ENCODE measurements at regions not wholly inside any gene's neighbourhood (a gene's known extent, or its start where the extent isn't known, plus 50 kb on each side); places are given as distances from the start of the nearest gene placed in this dataset.

DNA sequence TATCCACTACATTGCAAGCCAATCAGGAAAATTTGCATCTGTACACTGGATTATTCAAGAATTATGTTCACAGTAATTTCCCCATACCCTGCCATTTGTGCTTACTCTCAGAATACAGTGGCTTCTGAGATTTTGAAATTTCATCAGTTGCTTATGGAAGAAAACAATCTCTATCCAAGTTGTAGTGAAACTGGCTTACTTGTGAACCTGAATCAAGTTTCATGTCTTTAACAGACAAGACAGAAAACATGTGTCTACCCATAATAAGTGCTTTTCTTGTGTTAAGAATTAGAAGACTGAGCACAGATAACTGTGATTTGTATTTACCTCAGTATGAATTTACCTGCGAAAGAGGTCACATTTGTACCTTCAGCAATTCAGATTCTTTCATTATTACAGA, 672.7 kb upstream of the ADGRL2 start:
- no peak for DNase-seq

DNA sequence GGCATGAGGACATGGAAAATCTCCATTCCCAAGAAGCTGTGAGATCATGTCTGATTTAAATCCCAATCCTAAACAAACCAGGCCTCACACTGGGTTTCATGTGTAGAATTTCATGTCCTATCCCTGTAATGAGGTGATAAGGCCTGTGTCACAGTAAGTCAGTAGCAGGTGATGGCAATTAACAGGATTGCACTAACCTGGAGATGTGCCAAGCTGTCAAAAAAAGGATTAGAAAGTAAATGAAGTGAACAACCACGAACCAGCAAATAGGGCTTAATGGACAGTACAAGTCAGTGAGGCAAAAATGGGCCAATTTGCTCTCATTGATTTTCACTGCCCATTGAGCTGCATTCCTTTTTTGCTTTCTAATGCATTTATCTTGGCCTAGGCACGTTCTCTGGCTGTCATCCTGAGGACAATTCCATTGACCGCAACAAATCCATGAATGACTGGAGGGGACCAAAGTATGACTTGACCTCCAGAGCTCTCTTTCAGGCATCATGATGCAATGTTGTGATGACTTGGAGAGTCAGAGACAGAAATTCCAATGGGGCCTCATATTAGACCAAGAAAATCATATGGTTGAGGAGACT, 673.6 kb upstream of the ADGRL2 start:
- peak; percentile 58 for DNase-seq

DNA sequence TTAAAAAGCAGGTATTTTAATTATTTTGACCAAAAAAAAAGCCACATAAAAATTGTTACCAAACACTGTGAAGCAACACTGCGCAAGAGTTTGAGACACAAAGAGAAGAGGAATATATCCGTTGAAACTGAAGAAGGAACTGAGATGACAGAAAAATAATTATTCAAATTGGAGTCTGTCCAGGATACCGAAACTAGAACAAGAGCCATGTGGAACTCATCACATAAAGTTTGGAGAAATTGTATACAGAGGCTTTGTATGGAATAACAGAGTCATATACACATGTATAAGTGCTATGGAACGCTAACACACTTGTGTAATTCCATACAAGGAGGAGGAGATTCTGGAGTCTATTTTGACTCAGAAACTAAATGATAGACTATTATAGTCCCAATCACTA, 675.1 kb upstream of the ADGRL2 start:
- DNase-seq, result no peak

DNA sequence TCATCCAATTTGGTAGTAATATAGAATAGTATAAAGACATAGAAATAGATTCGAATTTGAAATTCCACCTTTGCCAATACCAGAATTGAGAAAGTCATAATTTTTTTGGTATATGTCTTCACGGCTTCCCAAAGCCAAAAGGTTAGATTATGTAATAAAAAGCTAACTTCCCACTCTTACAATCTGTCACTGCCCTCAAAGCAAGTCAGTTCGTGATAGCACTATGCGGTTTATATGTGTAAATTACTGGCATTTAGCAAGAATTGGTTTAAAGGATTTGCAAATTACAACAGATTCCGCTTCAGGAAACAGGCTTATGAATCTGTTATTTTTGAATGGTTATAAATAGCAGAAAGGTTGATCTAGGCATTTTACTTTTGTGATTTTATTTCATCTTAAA, 679.4 kb upstream of the ADGRL2 start:
- no peak for DNase-seq

DNA sequence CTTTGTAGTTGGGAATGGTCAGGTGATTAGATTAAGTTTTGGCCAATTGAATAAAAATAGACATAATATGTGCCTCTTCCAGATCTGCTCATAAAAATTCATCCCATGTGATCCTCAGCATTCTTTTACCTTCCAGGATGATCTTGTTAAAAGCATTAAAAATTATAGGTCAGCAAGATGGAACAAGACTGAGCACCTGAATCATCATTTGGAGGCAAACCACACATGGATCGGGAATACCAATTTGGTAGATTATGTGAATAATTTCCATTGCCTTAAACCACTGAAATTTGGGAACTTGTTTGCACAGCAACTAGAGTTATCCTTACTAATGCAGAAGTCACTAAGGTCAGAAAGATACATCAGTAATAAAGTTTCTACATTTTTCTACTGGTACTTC, 681.4 kb upstream of the ADGRL2 start:
- no peak for DNase-seq

DNA sequence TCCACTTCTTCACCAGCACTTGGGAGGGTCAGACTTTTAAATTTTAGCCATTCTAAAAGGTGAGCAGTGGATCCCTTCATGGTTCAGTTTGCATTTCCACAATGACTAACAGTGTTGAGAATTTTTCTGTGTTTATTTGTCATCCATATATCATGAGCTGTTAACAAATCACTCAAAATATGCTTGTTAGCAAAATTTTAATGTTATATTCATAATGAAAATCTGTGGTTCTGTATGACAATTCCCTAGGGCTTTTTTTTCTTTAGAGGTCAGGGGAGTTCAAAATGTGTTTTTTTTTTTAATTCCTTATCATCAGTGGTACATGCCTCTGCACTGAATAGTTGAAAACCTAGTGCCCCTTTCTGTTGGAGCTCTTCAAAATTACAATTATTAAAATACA, 682.2 kb upstream of the ADGRL2 start:
- no peak for DNase-seq

DNA sequence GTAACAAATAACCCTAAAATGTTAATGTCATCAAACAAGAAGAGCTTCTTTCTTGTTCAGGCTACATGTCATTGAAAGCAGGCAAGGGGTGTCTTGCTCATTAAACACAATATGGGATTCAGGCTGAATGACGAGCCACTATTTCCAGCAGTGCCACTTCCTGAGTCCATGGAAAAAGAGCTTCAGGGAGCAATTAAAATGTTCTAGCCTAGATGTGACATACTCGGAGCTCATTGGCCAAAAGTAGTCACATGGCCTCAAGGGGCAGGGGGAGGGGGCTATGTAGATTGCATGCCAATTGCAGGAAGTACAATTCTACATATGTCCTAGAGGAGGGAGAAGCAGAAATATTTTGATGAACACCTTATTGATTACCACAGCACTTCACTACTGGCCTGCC, 685.3 kb upstream of the ADGRL2 start:
- no peak for DNase-seq

DNA sequence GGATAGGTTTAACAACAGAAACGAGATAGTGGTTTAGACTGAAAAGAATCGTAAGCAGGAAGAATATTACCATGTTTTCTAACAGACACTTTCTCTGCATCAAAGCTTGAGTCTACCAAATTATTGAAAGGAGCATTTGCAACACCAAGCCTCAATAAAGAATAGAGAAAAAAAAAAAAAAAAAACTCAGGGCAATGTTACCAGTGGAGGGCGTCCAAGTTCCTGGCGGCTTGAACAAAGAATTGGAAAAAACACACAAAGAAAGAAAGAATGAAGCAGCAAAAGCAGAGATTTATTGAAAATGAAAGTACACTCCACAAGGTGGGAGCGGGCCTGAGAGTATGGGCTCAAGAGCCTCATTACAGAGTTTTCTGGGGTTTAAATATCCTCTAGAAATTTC, 686.5 kb upstream of the ADGRL2 start:
- no peak for DNase-seq

DNA sequence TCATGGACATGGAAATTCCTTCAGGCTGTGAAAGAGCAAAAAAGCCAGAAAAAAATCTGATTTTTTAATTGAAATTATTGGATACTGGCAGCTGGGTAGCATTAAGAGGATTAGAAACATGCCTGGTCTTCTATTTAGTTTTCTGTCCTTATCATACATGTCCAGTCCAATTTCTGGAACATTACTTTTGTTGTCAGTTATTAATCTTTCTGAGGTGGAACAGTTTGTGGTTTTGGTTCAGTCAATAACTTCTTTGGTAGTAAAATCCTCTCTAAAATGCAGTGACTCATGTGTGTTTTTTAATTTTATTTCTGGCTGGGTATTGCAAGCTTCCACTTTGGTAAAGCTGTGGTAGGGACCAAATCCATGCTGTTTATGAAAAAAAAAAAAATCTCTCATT, 687.0 kb upstream of the ADGRL2 start:
- DNase-seq, result no peak

DNA sequence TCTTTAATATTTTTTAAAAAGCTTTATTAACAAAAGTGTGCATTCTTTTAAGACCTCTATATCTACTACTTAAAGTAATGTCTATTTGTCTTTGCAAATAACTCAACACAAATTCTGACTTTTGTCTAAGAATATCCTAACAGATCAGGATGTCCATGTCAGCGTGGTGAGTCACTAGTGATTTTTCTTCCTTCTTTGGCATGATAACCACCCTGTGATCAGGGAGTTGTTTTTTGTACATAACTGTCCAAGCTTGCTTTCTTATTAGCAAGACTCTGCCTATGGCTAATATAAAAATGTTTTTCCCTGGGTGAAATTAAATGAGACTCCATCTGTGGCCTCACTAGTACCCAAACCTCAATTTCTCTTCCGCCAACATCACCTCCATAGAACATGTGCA, 688.9 kb upstream of the ADGRL2 start:
- no peak for DNase-seq

DNA sequence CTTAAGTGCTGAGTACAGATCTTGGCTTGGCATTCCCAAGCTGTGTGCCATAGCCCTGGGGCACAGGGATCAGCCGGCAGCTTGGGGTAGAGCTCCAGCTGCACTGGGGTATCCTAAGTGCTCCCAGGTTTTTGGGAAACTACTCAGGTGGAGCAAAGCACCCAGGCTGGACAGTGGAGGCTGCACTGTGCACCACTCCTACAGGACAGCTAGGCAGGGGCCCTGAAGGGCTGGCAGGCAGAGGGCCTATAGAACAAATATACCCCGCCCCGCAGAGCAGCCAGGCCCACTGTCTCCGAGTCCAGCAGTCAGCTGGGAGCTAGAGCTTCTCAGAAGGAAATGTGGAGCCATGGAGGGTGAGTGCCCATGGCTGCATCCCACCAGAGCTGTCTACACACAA, 691.7 kb upstream of the ADGRL2 start:
- DNase-seq, result no peak

DNA sequence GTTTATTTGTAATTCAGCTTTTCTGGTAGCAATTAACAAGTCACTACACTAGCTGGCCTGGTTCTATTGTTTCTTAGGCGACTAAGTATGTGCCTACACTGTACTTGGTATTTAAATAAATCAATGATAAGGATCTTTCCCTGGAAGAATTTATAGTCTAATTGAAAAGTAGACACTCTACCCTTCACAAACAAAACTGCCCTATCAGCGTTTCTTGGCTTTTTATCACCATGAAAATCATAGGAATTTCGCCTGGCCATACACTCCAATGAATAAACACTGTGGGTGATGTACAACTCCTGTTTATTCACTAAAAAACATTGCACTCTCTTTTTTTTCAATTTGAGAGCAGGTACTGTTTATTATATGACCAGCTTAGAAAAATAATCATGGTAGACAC, 702.9 kb upstream of the ADGRL2 start:
- no peak for DNase-seq

DNA sequence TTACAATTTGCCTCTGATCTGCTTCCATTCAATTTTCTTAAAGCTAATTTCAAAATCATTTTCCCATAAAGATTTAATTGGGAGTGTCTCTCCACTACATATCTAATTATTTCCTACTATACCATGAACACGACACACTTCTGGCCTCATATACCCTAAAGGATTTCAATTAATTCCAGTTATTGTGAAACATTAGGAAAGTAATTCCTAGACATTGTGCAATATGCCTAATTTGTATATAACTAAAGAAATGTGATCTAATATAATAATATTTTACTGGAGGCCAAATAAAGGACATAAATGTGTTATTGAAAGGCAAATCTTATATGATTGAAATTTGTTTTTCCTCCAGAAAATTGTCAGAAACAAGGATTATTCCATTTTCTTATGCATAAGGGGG, 727.2 kb upstream of the ADGRL2 start:
- no peak for DNase-seq

DNA sequence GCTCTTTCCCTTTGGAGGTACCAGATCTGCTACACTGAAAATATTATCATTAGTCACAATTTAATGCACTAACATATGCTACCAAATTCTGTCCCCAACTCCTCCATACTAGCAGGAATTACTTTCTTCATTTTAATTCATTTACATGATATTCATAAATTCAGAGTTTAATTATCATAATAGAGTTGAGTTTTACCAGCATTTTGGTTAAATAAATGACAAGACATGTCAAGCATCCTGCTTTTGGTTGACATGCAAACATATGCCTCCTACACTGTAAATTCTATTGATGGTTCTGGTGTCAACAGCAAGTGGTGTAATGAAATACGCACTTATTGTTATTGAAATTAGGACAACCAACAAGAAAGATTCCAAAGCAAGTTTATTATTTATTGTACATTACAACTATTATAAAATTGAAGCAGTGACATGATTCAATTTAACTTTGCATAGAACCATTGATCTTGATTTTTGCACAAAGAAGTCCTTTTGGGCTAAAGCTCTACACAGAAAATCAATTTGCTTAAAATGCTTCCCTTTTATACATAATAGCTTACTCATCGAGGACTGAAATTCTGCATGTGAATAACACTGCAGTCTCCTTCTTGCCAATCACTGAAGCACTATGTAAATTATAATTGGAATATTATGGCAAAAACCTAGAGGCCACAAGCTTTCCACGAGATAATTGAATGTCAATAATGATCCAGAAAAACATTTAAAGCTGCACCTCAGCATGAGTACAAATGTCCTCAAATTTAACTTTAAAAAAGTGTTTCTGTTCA, 728.6 kb upstream of the ADGRL2 start:
- no peak for DNase-seq

DNA sequence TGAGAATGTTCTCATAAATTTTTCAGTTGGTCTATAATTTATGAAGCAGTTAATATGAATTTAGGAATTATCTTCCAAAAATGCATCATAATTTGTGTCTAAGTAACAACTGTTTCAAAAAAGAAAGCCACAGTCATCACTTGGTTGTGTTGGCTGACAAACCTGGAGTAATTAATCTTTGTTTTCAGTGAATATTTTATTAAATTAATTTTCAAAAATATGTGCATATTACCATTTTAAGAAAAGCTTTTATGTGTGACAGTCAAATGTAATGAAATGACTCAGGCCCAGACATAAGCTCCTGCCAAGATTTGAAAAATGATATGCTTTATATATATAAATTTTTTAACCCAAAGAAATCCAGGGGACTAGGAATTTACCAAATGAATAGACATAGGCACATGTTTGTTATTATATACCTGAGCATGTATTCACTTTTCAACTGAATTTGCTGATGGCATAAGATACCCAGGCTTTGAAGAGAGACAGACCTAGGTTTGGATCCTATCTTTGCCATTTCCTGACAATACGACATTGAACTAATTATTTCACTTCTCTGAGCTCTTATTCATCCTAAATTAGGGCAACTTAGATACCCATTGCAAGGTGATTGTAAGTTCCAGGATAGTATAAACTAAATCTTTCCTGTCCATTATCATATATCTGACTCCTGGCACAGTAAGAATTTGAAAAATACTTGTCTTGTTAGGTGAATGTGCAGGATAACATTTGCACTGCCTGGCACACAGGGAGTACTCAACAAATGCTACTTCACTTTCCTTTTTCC, 729.5 kb upstream of the ADGRL2 start:
- DNase-seq, result no peak

DNA sequence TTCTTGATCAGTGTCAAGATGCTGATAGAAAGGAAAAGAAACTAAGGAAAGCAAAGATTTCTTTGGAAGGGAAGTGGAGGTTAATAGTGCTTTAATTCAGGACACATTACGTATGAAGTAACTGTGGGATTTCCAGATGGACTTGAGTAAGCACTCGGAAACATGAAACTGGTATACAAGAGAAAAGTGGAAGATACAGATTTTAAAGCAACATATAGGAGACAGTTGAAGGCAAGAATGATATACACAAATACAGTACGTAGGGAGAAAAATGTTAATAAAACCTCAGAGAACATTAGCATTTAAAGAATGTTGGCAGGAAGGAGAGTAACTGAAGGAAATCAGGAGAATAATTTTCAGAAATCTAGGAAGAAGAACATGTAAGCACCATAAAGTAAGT, 730.9 kb upstream of the ADGRL2 start:
- no peak for DNase-seq

DNA sequence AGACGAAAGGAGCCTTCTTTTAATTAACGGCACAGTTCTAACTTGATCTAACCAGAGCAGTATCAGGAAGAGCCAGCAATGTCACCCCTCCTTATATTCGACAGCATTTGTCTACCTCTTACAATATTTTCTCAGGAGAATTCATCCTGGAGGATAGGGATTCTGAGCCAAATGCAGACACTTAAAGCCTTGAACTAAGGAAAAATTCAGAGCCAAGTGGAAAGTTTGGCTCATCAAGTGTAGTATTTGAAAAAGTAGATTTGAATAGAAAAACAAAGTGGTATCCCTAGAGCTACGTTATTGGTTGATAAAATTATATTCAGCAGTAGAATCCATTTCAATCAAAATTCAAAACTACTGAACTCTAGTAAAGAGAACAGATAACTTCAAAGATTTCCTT, 732.0 kb upstream of the ADGRL2 start:
- DNase-seq, result no peak

DNA sequence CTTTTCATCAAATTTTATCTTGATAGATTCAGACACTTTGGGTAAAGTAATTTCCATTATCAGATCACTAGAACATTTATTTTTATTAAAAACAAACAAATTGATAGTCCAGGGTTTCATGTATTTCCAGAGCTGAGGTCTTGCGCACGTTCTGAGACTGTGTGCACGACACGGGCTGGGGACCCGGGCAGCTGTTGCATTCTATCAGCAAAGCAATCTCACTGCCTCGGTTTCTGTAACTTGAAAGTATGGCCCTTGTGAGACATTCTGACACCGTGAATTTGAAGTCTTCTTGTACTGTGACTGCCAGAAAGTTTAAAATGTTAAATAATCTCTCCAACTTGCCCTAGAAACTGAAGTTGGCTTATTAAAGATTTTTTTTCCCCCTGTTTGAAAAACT, 746.9 kb upstream of the ADGRL2 start:
- DNase-seq, result no peak

DNA sequence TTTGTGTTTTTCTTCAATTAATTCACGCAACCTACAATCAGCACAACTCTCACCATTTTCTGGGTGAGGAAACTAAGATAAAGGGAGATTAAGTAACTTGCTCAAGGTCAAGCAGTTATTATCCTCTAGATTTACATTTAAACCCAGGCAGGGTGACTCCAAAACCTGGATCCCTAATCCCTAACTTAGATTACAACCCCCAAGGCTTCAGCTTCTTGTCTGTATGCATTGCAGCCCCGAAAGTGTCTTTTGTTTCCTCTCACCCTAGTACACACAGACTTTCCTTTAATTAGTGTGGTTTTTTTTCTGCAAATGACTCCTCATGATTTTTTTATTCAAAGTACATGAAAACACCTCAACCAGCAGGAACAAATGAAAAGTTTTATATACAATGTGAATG, 748.6 kb upstream of the ADGRL2 start:
- no peak for DNase-seq

DNA sequence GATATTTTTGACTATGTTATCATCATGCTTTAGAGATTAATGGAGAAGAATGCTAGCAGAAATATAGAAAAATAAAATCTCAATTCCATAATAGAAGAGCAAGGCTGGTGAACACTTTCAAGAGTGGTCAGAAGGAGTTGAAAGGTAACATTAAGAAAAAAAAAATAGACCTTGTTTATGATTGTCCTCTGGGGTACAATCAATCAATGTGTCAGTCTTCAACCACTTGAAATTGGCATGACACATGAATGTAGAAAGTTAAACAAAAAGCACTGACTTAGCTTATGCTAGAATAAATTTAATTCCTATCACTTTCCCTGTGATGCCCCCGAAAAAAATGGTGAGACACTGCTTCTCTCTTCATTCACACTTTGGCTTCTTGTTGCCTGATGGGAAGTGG, 750.3 kb upstream of the ADGRL2 start:
- no peak for DNase-seq

DNA sequence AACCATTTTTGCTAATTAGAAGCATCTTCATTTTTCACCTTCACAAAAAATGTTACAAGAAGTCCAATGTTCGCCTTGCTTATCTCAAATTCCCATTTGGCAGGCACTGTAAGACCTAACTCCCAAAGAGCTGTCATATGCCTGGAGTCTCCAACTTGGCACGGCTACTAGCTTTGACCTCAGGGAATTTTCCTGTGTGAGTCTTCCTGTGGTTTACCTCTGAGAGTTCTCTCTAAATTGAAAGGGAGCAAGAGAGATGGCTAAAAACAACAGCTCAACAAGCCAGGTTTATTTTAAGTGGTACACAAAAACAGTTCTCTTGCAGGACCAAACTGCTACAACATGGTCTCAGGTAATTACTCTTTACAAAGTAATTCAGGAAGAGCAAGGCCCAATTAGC, 756.0 kb upstream of the ADGRL2 start:
- DNase-seq, result no peak

DNA sequence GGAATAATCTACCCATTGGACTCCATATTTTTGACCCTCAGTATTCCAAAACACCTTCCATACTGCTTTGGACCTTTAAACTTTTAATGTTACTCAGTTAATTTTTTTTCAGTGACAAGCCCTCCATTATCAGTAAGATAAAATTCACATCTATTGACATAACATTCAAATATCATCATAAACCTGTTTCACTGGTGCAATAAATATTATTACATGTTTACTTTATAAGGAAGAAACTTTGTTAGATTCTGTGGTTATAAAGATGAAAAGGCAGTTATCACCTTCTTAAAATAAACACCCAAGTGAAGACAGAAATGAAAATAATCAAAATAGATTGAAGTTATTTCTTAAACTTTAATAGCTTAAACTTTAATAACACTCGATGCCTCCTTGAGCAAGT, 758.5 kb upstream of the ADGRL2 start:
- DNase-seq, result no peak

DNA sequence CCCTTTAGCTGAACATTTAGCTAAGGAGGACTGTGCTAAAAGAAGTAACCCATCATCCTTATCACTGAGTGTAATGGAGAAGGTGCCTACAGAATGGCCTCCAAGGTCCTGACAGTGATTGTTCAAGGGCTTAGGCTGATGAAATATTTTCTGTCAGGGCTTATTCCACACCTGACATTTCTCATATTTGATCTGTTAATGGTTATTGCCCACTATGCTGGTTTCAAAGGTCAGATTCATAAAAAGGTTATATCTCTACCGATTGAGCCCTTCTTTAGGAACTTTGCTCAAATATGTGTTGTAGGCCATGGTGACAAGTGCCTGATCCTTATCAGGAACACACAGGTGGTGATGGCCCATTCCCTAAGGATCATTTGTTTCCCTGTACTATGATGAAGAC, 766.4 kb upstream of the ADGRL2 start:
- DNase-seq, result no peak

DNA sequence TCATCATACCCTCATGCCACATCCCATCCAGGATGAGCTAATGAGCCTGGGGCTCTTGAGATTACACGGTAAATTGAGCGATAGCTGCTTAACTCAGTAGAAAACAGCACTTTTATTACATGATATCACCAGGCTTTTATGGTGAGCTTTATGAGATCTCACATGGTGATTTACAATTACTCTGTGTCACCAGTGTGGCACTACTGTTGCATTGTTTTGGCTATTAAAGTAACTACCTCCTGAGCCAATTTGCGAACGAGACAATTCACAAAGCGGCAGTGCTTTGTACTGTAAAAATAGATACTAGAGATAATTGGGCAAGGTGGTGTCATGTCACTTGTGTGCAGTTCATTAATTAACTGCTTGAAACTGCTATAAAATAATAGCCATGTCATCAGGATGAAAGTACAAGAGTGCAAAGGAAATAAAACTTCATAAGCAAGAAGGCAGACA, 767.7 kb upstream of the ADGRL2 start:
- no peak for DNase-seq
